ENCODE measurements at regions not wholly inside any gene's neighbourhood (a gene's known extent, or its start where the extent isn't known, plus 50 kb on each side); places are given as distances from the start of the nearest gene placed in this dataset.

DNA sequence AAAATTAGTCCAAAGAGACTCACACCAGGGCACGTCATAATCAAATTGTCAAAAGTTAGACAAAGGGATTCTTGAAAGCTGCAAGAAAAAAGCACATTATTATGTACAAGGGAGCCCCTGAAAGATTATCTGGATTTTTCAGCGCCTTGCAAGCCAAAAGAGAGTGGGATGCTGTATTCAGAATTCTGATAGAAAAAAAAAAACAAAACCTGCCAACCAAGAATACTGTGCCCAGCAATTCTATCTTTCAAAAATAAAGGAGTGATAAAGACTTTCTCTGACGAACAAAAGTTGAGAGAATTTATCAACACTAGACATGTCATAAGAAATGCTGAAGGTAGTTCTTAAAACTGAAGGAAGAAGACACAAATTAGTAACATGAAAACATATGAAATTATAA lies 240.2 kb downstream of the SNX13 start:
- TF ChIP-seq, protein P1, sequence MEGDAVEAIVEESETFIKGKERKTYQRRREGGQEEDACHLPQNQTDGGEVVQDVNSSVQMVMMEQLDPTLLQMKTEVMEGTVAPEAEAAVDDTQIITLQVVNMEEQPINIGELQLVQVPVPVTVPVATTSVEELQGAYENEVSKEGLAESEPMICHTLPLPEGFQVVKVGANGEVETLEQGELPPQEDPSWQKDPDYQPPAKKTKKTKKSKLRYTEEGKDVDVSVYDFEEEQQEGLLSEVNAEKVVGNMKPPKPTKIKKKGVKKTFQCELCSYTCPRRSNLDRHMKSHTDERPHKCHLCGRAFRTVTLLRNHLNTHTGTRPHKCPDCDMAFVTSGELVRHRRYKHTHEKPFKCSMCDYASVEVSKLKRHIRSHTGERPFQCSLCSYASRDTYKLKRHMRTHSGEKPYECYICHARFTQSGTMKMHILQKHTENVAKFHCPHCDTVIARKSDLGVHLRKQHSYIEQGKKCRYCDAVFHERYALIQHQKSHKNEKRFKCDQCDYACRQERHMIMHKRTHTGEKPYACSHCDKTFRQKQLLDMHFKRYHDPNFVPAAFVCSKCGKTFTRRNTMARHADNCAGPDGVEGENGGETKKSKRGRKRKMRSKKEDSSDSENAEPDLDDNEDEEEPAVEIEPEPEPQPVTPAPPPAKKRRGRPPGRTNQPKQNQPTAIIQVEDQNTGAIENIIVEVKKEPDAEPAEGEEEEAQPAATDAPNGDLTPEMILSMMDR (IDR thresholded peaks at IDR 0.05; ENCODE audit: low read depth, low read length) = no peak
- no peak overlapping the region for H3K4me3 ChIP-seq (ENCODE audit: low read depth, low read length)
- DNase-seq (ENCODE audit: low read depth, low spot score) = no peak
- in situ Hi-C loops (cut with HindIII; ENCODE audit: low sequenced_read_pairs) = no loop called here

DNA sequence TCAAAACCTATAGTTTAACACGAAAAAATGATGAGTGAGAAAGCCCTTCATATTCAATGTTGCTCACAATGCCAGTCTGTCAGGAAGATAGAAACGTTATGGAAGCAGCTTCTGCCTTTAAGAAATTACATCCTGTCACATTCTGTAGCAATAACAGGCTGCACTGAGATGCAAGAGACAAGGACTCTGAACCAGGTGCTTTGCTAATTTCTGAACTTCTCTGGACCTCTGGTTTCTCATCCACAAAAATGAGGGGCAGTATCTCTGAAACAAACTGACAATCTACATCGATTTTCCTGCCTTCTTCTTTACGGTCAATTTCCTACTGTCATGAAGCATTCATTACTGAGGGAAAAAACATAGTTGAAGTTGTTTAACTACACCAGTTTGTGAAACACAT lies 234.0 kb downstream of the SNX13 start:
- TF ChIP-seq, protein P1 (IDR thresholded peaks at IDR 0.05; ENCODE audit: low read depth, low read length) = no peak
- no peak for DNase-seq (ENCODE audit: low read depth, low spot score)
- in situ Hi-C loops (cut with HindIII; ENCODE audit: low sequenced_read_pairs) = no loop called here
- no peak overlapping the region for H3K4me3 ChIP-seq (ENCODE audit: low read depth, low read length)

DNA sequence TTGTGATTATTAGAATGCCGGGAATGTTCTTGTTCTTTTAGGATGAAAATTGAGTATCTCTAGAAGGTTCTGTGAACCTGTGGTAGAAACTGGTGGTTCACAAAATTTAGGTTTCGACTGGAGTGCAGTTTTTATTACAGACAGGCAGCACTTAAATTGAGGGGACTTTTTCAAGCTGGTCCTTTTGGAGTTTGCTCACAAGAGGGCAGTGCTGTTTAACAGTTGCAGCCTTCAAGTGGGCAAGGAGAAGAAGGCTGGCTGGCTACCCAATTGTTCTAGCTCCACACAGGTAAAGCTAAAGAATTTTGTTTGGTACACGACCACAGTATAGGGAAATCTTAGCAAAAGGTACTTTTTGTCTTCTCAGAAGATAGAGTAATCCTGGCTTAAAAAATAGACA lies 233.6 kb downstream of the SNX13 start:
- no peak overlapping the region for H3K4me3 ChIP-seq (ENCODE audit: low read depth, low read length)
- peak; percentile 76 for DNase-seq (ENCODE audit: low read depth, low spot score)
- TF ChIP-seq, protein P1 (IDR thresholded peaks at IDR 0.05; ENCODE audit: low read depth, low read length) = peak; percentile 73
- in situ Hi-C loops (cut with HindIII; ENCODE audit: low sequenced_read_pairs) = no loop called here

DNA sequence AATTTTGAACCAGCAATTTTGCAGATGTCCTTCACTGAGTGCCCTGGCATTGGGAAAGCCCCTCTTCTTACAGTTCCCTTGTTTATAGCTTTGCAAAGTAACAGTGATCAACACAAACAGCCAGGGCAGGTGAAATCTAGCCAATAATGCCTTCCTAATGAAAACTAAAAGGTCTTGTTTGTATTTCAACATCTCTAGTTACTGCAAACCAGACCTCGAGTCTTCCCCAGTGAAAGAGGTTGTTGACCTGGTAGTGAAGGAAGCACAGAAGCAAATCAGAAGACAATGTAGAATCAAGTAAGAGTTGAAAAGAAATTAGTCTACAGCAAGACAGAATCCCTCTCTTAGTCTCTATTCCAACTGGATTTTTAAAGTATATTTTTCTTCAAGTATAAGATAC lies 231.2 kb downstream of the SNX13 start:
- H3K4me3 ChIP-seq (ENCODE audit: low read depth, low read length) = no peak overlapping the region
- TF ChIP-seq, protein P1 (IDR thresholded peaks at IDR 0.05; ENCODE audit: low read depth, low read length) = no peak
- DNase-seq (ENCODE audit: low read depth, low spot score) = no peak
- in situ Hi-C loops (cut with HindIII; ENCODE audit: low sequenced_read_pairs) = no loop called here

DNA sequence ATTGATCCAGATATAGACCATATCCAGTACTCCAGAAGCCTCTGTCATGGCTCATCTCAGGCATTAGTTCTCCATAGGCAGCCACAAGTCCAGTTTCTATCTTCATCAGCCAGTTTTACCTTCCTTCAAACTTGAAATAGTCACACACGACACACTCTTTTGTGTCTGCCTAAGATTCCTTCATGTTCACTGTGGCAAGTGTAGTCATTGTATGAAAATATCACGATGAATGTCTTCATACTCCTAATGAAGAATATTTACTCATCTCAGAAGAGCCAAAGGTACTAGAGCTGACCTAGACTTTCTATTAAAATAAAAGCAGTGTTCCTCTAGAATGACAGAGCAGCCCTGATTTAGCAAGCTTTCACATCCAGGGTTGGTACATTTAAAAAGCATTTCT lies 230.7 kb downstream of the SNX13 start:
- no peak for DNase-seq (ENCODE audit: low read depth, low spot score)
- in situ Hi-C loops (cut with HindIII; ENCODE audit: low sequenced_read_pairs) = no loop called here
- TF ChIP-seq, protein P1 (IDR thresholded peaks at IDR 0.05; ENCODE audit: low read depth, low read length) = no peak
- no peak overlapping the region for H3K4me3 ChIP-seq (ENCODE audit: low read depth, low read length)

DNA sequence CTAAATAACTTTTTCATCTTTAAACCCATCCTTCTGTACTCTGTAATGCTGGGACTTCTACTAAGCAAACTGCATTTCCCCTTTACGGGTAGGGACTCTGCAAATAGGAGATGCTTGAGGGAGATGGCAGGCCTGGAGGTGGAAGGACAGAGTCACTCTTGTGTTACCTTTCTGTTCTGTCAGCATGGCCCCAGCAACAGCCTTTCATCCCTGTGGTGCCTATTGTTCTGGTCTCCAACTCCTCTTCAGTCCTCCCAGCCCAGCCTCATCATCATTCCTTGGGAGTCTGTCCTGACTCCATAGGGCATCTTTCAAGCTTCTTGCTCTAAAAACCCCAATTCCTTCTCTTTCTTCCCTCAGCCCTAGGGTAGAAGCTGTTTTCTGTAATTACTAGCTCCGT lies 230.0 kb downstream of the SNX13 start:
- no peak overlapping the region for H3K4me3 ChIP-seq (ENCODE audit: low read depth, low read length)
- DNase-seq (ENCODE audit: low read depth, low spot score) = no peak
- TF ChIP-seq, protein P1 (IDR thresholded peaks at IDR 0.05; ENCODE audit: low read depth, low read length) = no peak
- in situ Hi-C loops (cut with HindIII; ENCODE audit: low sequenced_read_pairs) = no loop called here

DNA sequence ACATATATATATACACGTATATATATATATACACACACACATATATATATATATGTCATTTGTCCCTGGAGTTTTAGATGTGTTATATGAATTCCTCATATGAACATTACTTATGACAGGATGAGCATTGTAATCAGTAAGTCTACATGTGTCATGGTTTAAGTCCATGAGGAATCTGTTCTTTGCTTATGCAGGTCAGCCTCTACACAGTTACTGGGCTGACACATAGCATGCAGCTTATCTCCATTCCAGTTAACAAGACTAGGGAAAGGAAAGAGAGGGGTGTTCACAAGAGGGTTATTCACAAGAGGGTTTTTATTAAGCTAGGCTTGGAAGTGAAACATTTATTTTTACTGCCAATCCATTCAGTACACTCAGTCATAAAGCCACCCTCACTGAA lies 226.7 kb downstream of the SNX13 start:
- no peak overlapping the region for H3K4me3 ChIP-seq (ENCODE audit: low read depth, low read length)
- in situ Hi-C loops (cut with HindIII; ENCODE audit: low sequenced_read_pairs) = no loop called here
- TF ChIP-seq, protein P1 (IDR thresholded peaks at IDR 0.05; ENCODE audit: low read depth, low read length) = no peak
- no peak for DNase-seq (ENCODE audit: low read depth, low spot score)

Measured in astrocyte of the spinal cord (primary cell).